BLaER1 (cell line): ENCODE measurements at regions not wholly inside any gene's neighbourhood (a gene's known extent, or its start where the extent isn't known, plus 50 kb on each side); places are given as distances from the start of the nearest gene placed in this dataset.

Experiments
- H3K27ac ChIP-seq: shearing (Covaris generic); formaldehyde crosslinking; 2 replicates; pipeline ENCODE4 v1.8.1; 2022
- H3K27me3 ChIP-seq: shearing (Covaris generic); formaldehyde crosslinking; 2 replicates; pipeline ENCODE4 v1.8.1; 2022
- H3K36me3 ChIP-seq: shearing (Covaris generic); formaldehyde crosslinking; 2 replicates; pipeline ENCODE4 v1.8.1; 2022
- H3K4me1 ChIP-seq: shearing (Covaris generic); formaldehyde crosslinking; 2 replicates; pipeline ENCODE4 v1.8.1; 2022
- H3K4me2 ChIP-seq: shearing (Covaris generic); formaldehyde crosslinking; 2 replicates; pipeline ENCODE4 v1.8.1; 2022
- H3K4me3 ChIP-seq: shearing (Covaris generic); formaldehyde crosslinking; 2 replicates; pipeline ENCODE4 v1.8.1; 2022
- H3K9ac ChIP-seq: shearing (Covaris generic); formaldehyde crosslinking; 2 replicates; pipeline ENCODE4 v1.8.1; 2022
- H3K9me3 ChIP-seq: shearing (Covaris generic); formaldehyde crosslinking; 2 replicates; pipeline ENCODE4 v1.8.1; 2022
- H4K20me1 ChIP-seq: shearing (Covaris generic); formaldehyde crosslinking; 2 replicates; pipeline ENCODE4 v1.8.1; 2022
- Cebpa-rat ChIP-seq: shearing (Covaris generic); IDR thresholded peaks from 2 replicates; pipeline ENCODE4 v1.8.1; 2022

DNA sequence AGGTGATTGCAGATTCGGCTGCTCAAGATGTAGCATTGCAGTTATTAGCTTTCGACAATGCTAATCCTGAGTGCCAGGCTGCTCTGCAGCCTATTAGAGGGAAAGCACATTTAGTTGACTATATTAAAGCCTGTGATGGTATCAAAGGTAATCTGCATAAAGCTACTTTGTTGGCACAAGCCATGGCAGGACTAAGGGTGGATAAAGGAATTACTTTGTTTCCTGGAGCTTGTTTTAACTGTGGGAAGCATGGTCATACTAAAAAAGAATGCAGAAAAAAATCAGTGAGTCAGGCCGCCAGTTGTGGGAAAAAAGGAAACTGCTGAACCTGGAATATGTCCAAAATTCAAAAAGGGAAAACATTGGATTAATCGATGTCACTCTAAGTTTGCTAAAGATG lies 154.9 kb upstream of the TECRL start:
- no peaks in the 10 kb centered on the region for H3K9me3 ChIP-seq
- TF ChIP-seq Cebpa-rat: no peak
- no peak overlapping the region for H3K9ac ChIP-seq
- no peaks in the 10 kb centered on the region for H3K27me3 ChIP-seq
- no peak overlapping the region for H3K4me3 ChIP-seq
- H3K4me1 ChIP-seq: no peaks in the 10 kb centered on the region
- H4K20me1 ChIP-seq: no peaks in the 10 kb centered on the region
- H3K4me2 ChIP-seq: no peak overlapping the region
- H3K27ac ChIP-seq: no peak overlapping the region
- H3K36me3 ChIP-seq: no peaks in the 10 kb centered on the region

DNA sequence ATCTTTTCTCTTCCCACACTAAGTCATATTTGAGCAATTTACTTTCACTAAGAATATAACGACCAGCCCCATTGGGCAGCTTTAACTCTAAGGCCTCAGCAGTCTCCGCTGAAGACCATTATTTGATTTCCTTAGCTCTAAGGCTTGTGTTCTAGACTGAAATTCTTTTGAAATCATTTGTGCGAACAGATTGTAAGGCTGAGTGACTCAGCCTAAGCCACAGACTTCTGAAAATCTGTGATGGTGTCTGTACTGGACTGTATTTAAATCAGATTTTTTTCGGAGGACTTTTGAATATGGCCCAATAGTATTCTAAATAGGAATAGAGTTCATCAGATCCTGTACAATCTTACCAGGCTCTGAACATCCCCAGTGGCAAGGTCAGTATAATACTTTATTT lies 150.3 kb upstream of the TECRL start:
- H3K4me1 ChIP-seq: no peaks in the 10 kb centered on the region
- no peaks in the 10 kb centered on the region for H4K20me1 ChIP-seq
- no peaks in the 10 kb centered on the region for H3K9me3 ChIP-seq
- no peak for TF ChIP-seq Cebpa-rat
- no peak overlapping the region for H3K9ac ChIP-seq
- H3K36me3 ChIP-seq: no peaks in the 10 kb centered on the region
- no peak overlapping the region for H3K4me2 ChIP-seq
- H3K27ac ChIP-seq: no peak overlapping the region
- H3K27me3 ChIP-seq: no peaks in the 10 kb centered on the region
- H3K4me3 ChIP-seq: no peak overlapping the region

DNA sequence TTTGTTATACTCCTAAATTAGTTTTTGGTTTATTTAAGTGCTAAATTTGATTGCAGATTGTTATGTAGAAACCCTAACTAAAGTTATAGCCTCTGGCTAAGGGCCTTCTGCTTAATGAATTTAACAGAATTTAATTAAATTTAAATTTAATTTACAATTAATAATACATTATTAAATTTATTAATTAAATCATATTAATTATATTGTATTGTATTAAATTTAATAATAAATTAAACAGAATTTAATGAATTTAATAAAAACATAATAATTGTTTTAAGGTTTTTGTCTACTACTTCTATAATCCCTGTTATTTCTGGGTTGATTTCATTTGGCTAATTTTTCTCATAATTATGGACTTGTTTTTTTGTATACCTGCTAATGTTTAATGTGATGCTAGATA lies 141.9 kb upstream of the TECRL start:
- no peak overlapping the region for H3K4me2 ChIP-seq
- H3K4me1 ChIP-seq: no peaks in the 10 kb centered on the region
- H3K27ac ChIP-seq: no peak overlapping the region
- no peaks in the 10 kb centered on the region for H4K20me1 ChIP-seq
- no peaks in the 10 kb centered on the region for H3K9me3 ChIP-seq
- TF ChIP-seq Cebpa-rat: no peak
- no peak overlapping the region for H3K4me3 ChIP-seq
- H3K9ac ChIP-seq: no peak overlapping the region
- no peaks in the 10 kb centered on the region for H3K27me3 ChIP-seq
- no peaks in the 10 kb centered on the region for H3K36me3 ChIP-seq

DNA sequence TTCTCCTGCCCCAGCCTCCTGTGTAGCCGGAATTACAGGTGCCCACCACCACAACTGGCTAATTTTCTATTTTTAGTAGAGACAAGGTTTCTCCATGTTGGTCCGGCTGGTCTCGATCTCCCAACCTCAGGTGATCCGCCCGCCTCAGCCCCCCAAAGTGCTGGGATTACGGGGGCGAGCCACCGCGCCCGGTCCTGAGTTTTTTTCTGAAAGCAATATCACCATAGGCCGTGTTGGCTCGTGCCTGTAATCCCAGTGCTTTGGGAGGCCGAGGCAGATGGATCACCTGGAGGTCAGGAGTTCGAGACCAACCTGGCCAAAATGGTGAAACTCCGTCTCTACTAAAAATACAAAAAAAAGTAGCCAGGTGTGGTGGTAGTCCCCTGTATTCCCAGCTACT lies 136.3 kb upstream of the TECRL start:
- no peak overlapping the region for H3K4me3 ChIP-seq

DNA sequence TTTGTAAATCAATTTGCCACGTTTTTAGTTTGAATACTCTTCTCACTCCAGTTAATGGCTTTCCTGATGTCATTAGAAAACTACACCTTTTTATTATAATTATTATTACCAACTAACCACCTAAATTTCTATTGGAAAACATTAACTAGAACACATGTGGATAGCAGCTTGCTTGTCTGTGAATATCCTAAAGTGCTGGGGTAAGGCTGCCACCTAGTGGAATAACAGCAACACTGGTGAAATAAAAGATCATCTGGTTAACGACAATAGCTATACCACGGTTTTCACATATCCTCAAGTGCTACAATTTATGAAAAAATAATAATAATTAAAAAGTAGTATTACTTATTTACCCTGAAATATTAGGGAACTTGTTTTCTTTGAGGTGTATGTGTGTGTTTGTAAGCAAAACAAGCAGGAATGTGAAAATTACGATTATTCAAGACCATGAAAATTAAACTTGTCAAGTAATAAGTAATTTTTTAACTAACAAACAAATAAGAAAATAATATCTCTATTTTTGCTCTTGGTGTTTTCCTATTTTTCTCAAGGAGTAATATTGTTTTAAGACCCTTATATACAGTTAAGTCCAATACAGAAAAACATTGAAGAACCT lies 130.1 kb upstream of the TECRL start:
- no peaks in the 10 kb centered on the region for H3K4me1 ChIP-seq
- no peak overlapping the region for H3K4me2 ChIP-seq
- H3K9ac ChIP-seq: no peak overlapping the region
- no peak for TF ChIP-seq Cebpa-rat
- H3K27ac ChIP-seq: no peak overlapping the region
- no peaks in the 10 kb centered on the region for H3K9me3 ChIP-seq
- H3K27me3 ChIP-seq: no peaks in the 10 kb centered on the region
- no peaks in the 10 kb centered on the region for H3K36me3 ChIP-seq
- H4K20me1 ChIP-seq: no peaks in the 10 kb centered on the region
- H3K4me3 ChIP-seq: no peak overlapping the region

More for the DNA sequence above, 136.3 kb upstream of the TECRL start:
- H4K20me1 ChIP-seq: no peaks in the 10 kb centered on the region
- no peaks in the 10 kb centered on the region for H3K9me3 ChIP-seq
- no peaks in the 10 kb centered on the region for H3K27me3 ChIP-seq
- no peak for TF ChIP-seq Cebpa-rat
- no peak overlapping the region for H3K9ac ChIP-seq
- no peaks in the 10 kb centered on the region for H3K4me1 ChIP-seq
- no peak overlapping the region for H3K4me2 ChIP-seq
- H3K36me3 ChIP-seq: no peaks in the 10 kb centered on the region
- H3K27ac ChIP-seq: no peak overlapping the region

DNA sequence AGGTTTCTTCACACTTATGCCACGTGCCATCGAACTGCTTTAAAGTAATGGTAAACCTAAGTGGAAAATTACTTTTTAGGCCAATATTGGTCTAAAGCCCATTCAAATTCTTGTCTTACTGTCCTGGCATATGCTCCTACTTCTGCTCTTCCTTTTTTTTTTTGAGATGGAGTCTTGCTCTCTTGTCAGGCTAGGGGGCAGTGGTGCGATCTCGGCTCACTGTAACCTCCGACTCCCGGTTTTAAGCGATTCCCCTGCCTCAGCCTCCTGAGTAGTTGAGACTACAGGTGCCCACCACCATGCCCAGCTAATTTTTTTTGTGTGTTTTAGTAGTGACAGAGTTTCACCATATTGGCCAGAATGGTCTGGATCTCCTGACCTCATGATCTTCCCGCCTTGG lies 129.0 kb upstream of the TECRL start:
- no peaks in the 10 kb centered on the region for H3K36me3 ChIP-seq
- H3K27me3 ChIP-seq: no peaks in the 10 kb centered on the region
- no peaks in the 10 kb centered on the region for H3K9me3 ChIP-seq
- no peaks in the 10 kb centered on the region for H4K20me1 ChIP-seq
- H3K4me1 ChIP-seq: no peaks in the 10 kb centered on the region
- H3K27ac ChIP-seq: no peak overlapping the region
- H3K9ac ChIP-seq: no peak overlapping the region
- no peak overlapping the region for H3K4me2 ChIP-seq
- TF ChIP-seq Cebpa-rat: no peak
- no peak overlapping the region for H3K4me3 ChIP-seq

DNA sequence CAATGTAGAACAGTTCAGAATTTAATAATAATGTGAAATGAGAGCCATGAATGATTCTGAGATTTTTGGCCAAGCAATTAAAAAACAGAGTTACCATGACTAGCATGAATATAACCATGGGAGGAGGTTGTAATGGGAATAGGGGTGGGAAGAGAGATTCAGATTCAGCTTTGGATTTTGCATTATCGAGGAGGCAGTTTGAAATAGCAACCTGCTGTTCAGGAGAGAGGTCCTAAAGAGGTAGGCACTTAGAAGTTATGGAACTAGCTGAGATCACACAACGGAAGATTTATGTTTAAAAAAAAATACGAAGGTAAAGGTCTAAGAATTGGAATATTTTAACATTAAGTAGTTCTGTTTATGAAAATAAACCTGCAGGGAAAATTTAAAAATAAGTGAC lies 124.4 kb upstream of the TECRL start:
- no peaks in the 10 kb centered on the region for H3K27me3 ChIP-seq
- no peaks in the 10 kb centered on the region for H3K9me3 ChIP-seq
- no peak for TF ChIP-seq Cebpa-rat

DNA sequence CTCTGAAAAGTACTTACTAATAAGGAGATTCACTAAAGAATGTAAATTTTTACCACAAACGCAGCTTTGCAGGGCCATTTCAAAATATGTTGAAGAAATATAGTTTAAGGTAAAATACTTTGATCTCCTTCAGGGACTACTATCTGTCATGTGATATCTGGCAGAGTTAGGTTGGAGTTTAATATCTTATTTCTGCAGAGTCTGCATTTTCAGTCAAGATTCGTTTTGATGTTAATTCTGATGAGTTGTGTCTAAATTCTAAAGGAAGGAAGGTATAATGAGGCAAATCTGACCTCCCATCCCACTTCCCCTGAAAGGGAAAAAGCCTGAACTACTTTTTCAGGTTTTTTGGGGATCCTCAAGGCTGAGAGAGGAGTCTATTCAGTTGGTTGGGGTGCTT lies 123.9 kb upstream of the TECRL start:
- H3K4me2 ChIP-seq: no peak overlapping the region
- H3K36me3 ChIP-seq: no peaks in the 10 kb centered on the region
- no peaks in the 10 kb centered on the region for H3K27me3 ChIP-seq
- no peaks in the 10 kb centered on the region for H3K4me1 ChIP-seq
- H3K27ac ChIP-seq: no peak overlapping the region
- no peak overlapping the region for H3K4me3 ChIP-seq
- no peaks in the 10 kb centered on the region for H4K20me1 ChIP-seq
- no peak overlapping the region for H3K9ac ChIP-seq
- no peak for TF ChIP-seq Cebpa-rat
- H3K9me3 ChIP-seq: no peaks in the 10 kb centered on the region

More for the DNA sequence above, 124.4 kb upstream of the TECRL start:
- Histone ChIP-seq H4K20me1 (no peaks in the 10 kb centered on the region), H3K4me2 (no peak overlapping the region), H3K27ac (no peak overlapping the region), H3K36me3 (no peaks in the 10 kb centered on the region), H3K4me1 (no peaks in the 10 kb centered on the region), H3K9ac (no peak overlapping the region), H3K4me3 (no peak overlapping the region)

DNA sequence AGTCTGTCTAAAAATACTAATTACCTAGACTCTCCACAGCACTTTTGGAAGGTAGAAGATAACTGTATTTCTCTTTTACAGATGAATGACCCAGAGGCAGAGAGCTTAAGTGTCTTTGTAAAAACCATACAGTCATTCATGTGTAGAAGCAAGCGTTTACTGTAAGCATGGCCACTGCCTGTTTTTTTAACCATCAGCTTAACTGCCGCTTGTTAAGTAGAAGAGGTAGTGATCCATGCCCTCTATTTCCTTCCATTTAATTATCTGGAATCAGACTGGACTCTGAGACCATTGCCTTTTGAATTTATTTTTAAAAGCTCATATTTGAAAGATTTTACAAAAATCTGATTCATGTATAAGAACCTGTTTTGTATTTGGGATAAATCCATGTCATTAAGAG lies 111.2 kb upstream of the TECRL start:
- Histone ChIP-seq H3K27me3 (no peaks in the 10 kb centered on the region), H3K9me3 (no peaks in the 10 kb centered on the region), H3K36me3 (no peaks in the 10 kb centered on the region), H3K27ac (no peak overlapping the region), H3K4me3 (no peak overlapping the region), H3K9ac (no peak overlapping the region), H4K20me1 (no peaks in the 10 kb centered on the region), H3K4me2 (no peak overlapping the region), H3K4me1 (no peaks in the 10 kb centered on the region)
- no peak for TF ChIP-seq Cebpa-rat

DNA sequence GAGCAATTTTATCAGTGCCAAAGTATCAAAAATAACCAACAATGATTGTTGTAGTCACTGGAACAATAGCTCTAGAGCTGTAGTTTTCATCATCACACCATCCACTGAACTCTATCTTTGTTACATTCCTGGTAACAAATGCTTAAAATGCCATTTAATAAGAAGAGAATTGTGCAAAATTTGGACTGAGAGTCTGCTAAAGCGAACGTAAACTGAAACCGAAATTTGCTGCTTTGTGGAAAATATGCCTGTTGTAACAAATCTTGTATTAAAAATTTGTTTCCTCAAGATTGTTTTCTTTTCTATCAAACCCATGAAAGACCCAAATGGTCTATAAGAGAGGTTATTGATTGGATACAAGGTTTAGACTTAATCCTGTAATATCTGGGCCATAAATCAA lies 109.3 kb upstream of the TECRL start:
- Histone ChIP-seq H4K20me1 (no peaks in the 10 kb centered on the region), H3K27ac (no peak overlapping the region), H3K9ac (no peak overlapping the region), H3K4me2 (no peak overlapping the region), H3K36me3 (no peaks in the 10 kb centered on the region), H3K4me1 (no peaks in the 10 kb centered on the region), H3K9me3 (no peaks in the 10 kb centered on the region), H3K4me3 (no peak overlapping the region), H3K27me3 (no peaks in the 10 kb centered on the region)
- no peak for TF ChIP-seq Cebpa-rat

DNA sequence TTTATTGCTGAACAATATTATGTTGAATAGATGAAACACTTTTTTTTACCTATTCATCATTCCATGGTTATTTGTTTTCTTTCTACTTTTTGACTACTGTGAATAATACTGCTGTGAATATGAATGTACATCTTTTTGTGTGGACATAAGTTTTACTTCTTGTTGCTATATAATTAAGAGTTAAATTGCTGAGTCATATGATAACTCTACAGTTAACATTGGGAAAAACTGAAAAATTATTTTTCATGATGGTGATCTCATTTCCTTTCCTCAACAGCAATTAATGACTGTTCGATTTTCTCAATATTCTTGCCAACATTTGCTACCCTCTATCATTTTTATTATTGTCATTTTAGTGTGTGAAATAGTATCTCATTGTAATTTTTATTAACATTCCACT lies 106.9 kb upstream of the TECRL start:
- Histone ChIP-seq H3K4me2 (no peak overlapping the region), H3K9me3 (no peaks in the 10 kb centered on the region), H3K4me3 (no peak overlapping the region), H3K27ac (no peak overlapping the region), H4K20me1 (no peaks in the 10 kb centered on the region), H3K4me1 (no peaks in the 10 kb centered on the region), H3K9ac (no peak overlapping the region), H3K36me3 (no peaks in the 10 kb centered on the region), H3K27me3 (no peaks in the 10 kb centered on the region)
- no peak for TF ChIP-seq Cebpa-rat
